ENCODE measurements at regions not wholly inside any gene's neighbourhood (a gene's known extent, or its start where the extent isn't known, plus 50 kb on each side); places are given as distances from the start of the nearest gene placed in this dataset.

- DNase-seq (ENCODE audit: low read depth in 1 of 2, low spot score in 1 of 2) = no peak
- in situ Hi-C loops (cut with HindIII; ENCODE audit: low pct_unique_long_range_greater_than_20kb, low sequenced_read_pairs) = no loop called here
- TF ChIP-seq JUND (IDR thresholded peaks at IDR 0.05; ENCODE audit: low read depth) = no peak
These were observed 91.8 kb upstream of the TMEM168 start for GRCh38 chr7:112882022-112882421.

- in situ Hi-C loops (cut with HindIII; ENCODE audit: low pct_unique_long_range_greater_than_20kb, low sequenced_read_pairs) = no loop called here
- TF ChIP-seq JUND (IDR thresholded peaks at IDR 0.05; ENCODE audit: low read depth) = no peak
- DNase-seq (ENCODE audit: low read depth in 1 of 2, low spot score in 1 of 2) = no peak
These were observed 90.7 kb upstream of the TMEM168 start for GRCh38 chr7:112880818-112881418.

- in situ Hi-C loops (cut with HindIII; ENCODE audit: low pct_unique_long_range_greater_than_20kb, low sequenced_read_pairs) = no loop called here
- no peak for DNase-seq (ENCODE audit: low read depth in 1 of 2, low spot score in 1 of 2)
- no peak for TF ChIP-seq JUND (IDR thresholded peaks at IDR 0.05; ENCODE audit: low read depth)
These were observed 87.7 kb upstream of the TMEM168 start for GRCh38 chr7:112877691-112878460.

GRCh38 chr7:112876877-112877276 is 86.7 kb upstream of the TMEM168 start:
- no peak for DNase-seq (ENCODE audit: low read depth in 1 of 2, low spot score in 1 of 2)
- in situ Hi-C loops (cut with HindIII; ENCODE audit: low pct_unique_long_range_greater_than_20kb, low sequenced_read_pairs) = no loop called here

DNA sequence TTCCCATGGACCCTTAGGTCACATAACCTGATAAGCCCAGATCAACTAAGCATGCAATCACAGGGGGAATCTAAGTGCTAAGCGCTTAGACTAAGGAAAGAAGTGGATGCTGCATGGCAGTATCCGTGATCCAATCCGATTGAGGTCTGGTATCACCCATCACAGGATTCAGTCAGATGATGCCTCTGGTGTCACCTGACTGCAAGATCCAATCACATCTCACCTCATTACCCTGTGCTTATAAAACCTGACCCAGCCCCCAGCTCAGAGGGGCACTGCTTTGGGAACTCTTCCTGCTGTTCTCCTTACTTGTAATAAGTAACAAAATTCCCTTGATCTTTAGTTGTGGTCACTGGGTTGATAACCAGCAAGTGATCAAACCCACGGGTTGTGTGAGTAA is 84.7 kb upstream of the TMEM168 start:
- in situ Hi-C loops (cut with HindIII; ENCODE audit: low pct_unique_long_range_greater_than_20kb, low sequenced_read_pairs) = no loop called here
- no peak for DNase-seq (ENCODE audit: low read depth in 1 of 2, low spot score in 1 of 2)
- TF ChIP-seq JUND (IDR thresholded peaks at IDR 0.05; ENCODE audit: low read depth) = no peak

More at GRCh38 chr7:112876877-112877276, 86.7 kb upstream of the TMEM168 start:
- TF ChIP-seq JUND (IDR thresholded peaks at IDR 0.05; ENCODE audit: low read depth) = no peak

DNA sequence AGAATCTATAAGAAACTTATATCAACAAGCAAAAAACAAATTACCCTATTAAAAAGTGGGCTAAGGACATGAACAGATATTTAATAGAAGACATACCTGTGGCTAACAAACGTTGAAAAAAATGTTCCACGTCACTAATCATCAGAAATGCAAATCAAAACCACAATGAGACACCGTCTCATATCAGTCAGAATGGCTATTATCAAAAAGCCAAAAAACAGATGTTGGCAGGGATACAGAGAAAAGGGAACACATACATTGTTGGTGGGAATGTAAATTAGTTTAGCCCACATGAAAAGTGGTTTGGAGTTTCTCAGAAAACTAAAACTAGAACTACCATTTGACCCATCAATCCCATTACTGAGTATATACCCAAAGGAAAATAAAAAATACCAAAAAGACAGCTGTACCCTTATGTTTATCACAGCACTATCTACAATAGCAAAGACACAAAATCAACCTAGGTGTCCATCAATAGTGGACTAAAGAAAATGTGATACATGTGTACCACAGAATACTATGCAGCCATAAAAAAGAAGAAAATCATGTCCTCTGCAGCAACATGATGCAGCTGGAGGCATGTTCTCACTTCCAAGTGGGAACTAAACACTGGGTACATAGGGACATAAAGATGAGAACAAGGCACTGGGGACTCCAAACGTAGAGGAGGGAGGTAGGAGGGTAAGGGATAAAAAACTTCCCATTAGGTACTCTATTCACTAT is 83.8 kb upstream of the TMEM168 start:
- TF ChIP-seq JUND (IDR thresholded peaks at IDR 0.05; ENCODE audit: low read depth) = no peak
- in situ Hi-C loops (cut with HindIII; ENCODE audit: low pct_unique_long_range_greater_than_20kb, low sequenced_read_pairs) = no loop called here

DNA sequence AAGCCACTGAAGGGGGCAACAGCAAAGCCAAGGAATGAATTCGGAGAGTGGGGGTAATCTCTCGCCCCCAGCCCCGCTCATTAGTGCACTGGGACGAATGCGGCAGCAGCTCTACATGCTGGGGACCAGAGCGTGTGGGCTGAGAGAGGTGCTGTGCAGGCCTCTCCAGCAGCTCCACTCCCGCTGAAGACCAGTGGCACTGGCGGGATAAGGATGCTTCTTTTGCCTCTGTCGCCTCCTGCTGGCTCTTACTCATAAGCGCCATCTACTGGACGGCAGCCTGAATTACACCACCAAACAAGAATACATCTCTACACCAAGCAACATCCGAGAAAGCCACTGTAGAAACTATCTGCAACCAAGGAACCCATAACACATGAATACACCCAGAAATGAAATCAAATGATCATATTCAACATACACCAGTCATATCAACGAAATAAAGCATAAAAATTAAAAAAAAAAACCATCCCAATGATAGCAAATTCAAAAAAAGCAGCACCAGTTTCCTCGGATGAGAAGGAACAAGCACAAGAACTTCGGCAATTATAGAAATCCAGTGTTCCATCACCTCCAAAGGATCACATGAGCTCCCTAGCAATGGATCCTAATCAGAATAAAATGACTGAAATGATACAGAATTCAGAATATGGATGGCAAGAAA is 79.0 kb upstream of the TMEM168 start:
- in situ Hi-C loops (cut with HindIII; ENCODE audit: low pct_unique_long_range_greater_than_20kb, low sequenced_read_pairs) = no loop called here
- no peak for TF ChIP-seq JUND (IDR thresholded peaks at IDR 0.05; ENCODE audit: low read depth)

More for the DNA sequence above, 83.8 kb upstream of the TMEM168 start:
- no peak for DNase-seq (ENCODE audit: low read depth in 1 of 2, low spot score in 1 of 2)

DNA sequence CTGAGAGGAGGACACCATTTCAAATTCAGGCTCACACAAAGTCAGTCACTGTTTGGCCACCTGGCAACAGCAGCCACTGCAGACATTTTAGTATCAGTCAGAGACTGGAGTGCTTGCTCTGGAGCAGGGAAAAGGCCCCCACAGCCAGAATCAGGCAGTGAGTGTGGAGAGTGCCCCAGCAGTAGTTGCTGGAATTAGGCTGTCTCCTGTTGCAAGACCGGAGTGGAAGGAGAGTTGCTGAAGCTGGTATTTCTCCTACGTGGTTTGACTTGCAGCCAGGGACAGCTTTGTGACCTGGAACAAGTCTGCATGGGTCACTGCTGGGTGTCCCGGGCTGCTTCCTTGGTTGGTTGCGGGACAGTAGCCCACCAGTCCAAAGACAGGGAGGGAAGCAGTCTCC is 78.4 kb upstream of the TMEM168 start:
- no peak for DNase-seq (ENCODE audit: low read depth in 1 of 2, low spot score in 1 of 2)
- in situ Hi-C loops (cut with HindIII; ENCODE audit: low pct_unique_long_range_greater_than_20kb, low sequenced_read_pairs) = no loop called here
- no peak for TF ChIP-seq JUND (IDR thresholded peaks at IDR 0.05; ENCODE audit: low read depth)

More for the DNA sequence above, 79.0 kb upstream of the TMEM168 start:
- peak; percentile 14 to 73 for DNase-seq (ENCODE audit: low read depth in 1 of 2, low spot score in 1 of 2)

GRCh38 chr7:112866424-112866823 is 76.2 kb upstream of the TMEM168 start:
- DNase-seq (ENCODE audit: low read depth in 1 of 2, low spot score in 1 of 2) = no peak
- in situ Hi-C loops (cut with HindIII; ENCODE audit: low pct_unique_long_range_greater_than_20kb, low sequenced_read_pairs) = no loop called here
- no peak for TF ChIP-seq JUND (IDR thresholded peaks at IDR 0.05; ENCODE audit: low read depth)

DNA sequence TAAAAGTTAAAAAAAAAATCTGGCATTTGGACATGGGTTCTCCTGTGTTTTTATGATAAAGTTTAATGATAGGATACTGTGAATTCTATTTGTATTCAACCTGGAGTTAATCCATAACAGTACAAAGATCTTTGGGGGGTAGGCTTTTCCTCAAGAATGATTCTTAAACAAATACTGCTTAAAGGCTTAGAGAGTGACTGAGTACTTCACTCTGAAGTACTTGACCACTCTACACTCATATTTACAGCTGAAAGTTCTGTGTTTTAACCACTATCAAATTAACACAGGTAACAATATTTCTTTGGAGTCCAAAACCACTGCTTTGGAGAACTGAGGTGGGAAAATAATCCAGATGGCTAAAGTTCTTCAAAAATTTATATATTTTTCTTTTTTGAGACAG is 74.2 kb upstream of the TMEM168 start:
- no peak for TF ChIP-seq JUND (IDR thresholded peaks at IDR 0.05; ENCODE audit: low read depth)
- in situ Hi-C loops (cut with HindIII; ENCODE audit: low pct_unique_long_range_greater_than_20kb, low sequenced_read_pairs) = no loop called here
- DNase-seq (ENCODE audit: low read depth in 1 of 2, low spot score in 1 of 2) = no peak

DNA sequence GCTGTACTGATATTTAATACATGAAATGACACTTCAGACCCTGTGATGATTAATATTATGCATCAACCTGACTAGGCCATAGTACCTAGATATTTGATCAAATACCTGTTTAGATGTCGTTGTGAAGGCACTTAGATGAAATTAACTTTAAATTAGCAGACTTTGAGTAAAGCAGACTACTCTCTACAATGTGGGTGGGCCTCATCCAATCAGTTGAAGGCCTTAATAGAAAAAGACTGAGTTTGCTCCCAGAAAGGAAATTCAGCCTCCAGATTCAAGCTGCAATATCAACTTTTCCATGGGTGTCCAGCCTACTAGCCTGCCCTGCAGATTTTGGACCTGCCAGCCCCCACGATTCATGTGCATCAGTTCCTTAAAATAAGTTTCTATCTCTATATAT is 68.6 kb upstream of the TMEM168 start:
- no peak for TF ChIP-seq JUND (IDR thresholded peaks at IDR 0.05; ENCODE audit: low read depth)
- in situ Hi-C loops (cut with HindIII; ENCODE audit: low pct_unique_long_range_greater_than_20kb, low sequenced_read_pairs) = no loop called here
- no peak for DNase-seq (ENCODE audit: low read depth in 1 of 2, low spot score in 1 of 2)

DNA sequence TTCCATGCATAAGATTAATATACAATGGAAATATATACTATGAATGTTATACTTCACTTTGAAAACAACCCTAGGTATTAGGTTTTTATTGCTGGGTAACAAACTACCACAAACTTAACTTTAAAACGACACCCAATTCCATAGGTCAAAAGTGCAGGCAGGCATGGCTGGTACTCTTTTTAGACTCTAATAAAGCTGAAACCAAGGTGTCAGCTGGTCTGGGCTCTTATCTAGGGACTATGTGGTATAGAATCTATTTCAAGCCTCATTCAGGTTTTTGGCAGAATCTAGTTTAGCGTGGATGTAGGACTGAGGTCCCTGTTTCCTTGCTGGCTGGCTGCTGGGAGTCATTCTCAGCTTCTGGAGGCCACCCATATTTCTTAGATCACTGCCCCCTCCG is 65.0 kb upstream of the TMEM168 start:
- TF ChIP-seq JUND (IDR thresholded peaks at IDR 0.05; ENCODE audit: low read depth) = no peak
- no peak for DNase-seq (ENCODE audit: low read depth in 1 of 2, low spot score in 1 of 2)
- in situ Hi-C loops (cut with HindIII; ENCODE audit: low pct_unique_long_range_greater_than_20kb, low sequenced_read_pairs) = no loop called here

All from T47D (cell line).